Liver (tissue), 8 donors: ENCODE measurements at regions not wholly inside any gene's neighbourhood (a gene's known extent, or its start where the extent isn't known, plus 50 kb on each side); places are given as distances from the start of the nearest gene placed in this dataset.

Source experiments
- DNase-seq: peaks from one replicate; pipeline ENCODE4 v3.0.0-alpha.2; 2017; ENCODE audit warnings: low spot score
- H3K27ac ChIP-seq, 2 donors: one replicate each; pipeline ENCODE4 v1.7.0; 2013; ENCODE audit warnings: inconsistent platforms in 2 of 2, low read length in 2 of 2, control low read depth in 1 of 2, low read depth in 1 of 2, mild to moderate bottlenecking in 1 of 2
- H3K27me3 ChIP-seq, 4 donors: one replicate each; pipeline versions ENCODE4 v1.6.1 to v1.7.0; 2013; ENCODE audit warnings: low read length in 3 of 4, inconsistent platforms in 1 of 4, mild to moderate bottlenecking in 1 of 4, moderate library complexity in 1 of 4; ENCODE audit not compliant: control insufficient read depth in 4 of 4, insufficient read depth in 4 of 4
- H3K36me3 ChIP-seq, 4 donors: one replicate each; pipeline versions ENCODE4 v1.6.1 to v1.7.0; 2013; ENCODE audit warnings: low read length in 3 of 4, mild to moderate bottlenecking in 3 of 4, low read depth in 1 of 4, moderate library complexity in 1 of 4; ENCODE audit not compliant: control insufficient read depth in 4 of 4, insufficient read depth in 3 of 4
- H3K4me1 ChIP-seq, 4 donors: one replicate each; pipeline versions ENCODE4 v1.6.1 to v1.7.0; 2013; ENCODE audit warnings: low read length in 3 of 4, mild to moderate bottlenecking in 3 of 4, moderate library complexity in 1 of 4; ENCODE audit not compliant: control insufficient read depth in 4 of 4, insufficient read depth in 4 of 4
- H3K4me3 ChIP-seq, 3 donors: one replicate each; pipeline versions ENCODE4 v1.6.1 to v1.7.0; 2013; ENCODE audit warnings: low read length in 3 of 3, control low read depth in 1 of 3, low read depth in 1 of 3, mild to moderate bottlenecking in 1 of 3
- H3K9ac ChIP-seq, 2 donors: one replicate each; pipeline ENCODE4 v1.7.0; 2013; ENCODE audit warnings: low read length in 2 of 2, mild to moderate bottlenecking in 2 of 2, moderate library complexity in 2 of 2, control low read depth in 1 of 2, low read depth in 1 of 2
- H3K9me3 ChIP-seq, 4 donors: one replicate each; pipeline versions ENCODE4 v1.6.1 to v1.7.0; 2013; ENCODE audit warnings: low read length in 3 of 4; ENCODE audit not compliant: control insufficient read depth in 4 of 4
- ATF3 ChIP-seq: IDR thresholded peaks from 2 replicates; pipeline ENCODE4 v1.6.1; 2016; ENCODE audit warnings: antibody characterized with exemption
- CTCF ChIP-seq: fragments of 150-350 bp; IDR thresholded peaks from 2 replicates; pipeline ENCODE4 v1.5.1; 2017; ENCODE audit warnings: improper control_type of control experiment, low read depth, low read length; ENCODE audit not compliant: missing input control
- EGR1 ChIP-seq, 2 donors: IDR thresholded peaks; 2 replicates each; pipeline ENCODE4 v1.6.1; 2016 to 2018; ENCODE audit warnings: antibody characterized with exemption in 2 of 2, low read depth in 2 of 2
- FOXA1 ChIP-seq: IDR thresholded peaks from 2 replicates; pipeline ENCODE4 v1.6.1; 2016; ENCODE audit warnings: antibody characterized with exemption
- FOXA2 ChIP-seq: IDR thresholded peaks from 2 replicates; pipeline ENCODE4 v1.6.1; 2016; ENCODE audit warnings: antibody characterized with exemption
- GABPA ChIP-seq, 2 donors: IDR thresholded peaks in 1 of 2; conservative IDR thresholded peaks in 1 of 2; 2 replicates each; pipeline ENCODE4 v1.6.1; 2016; ENCODE audit warnings: antibody characterized with exemption in 2 of 2, mild to moderate bottlenecking in 1 of 2, moderate library complexity in 1 of 2
- HNF4A ChIP-seq, 2 donors: conservative IDR thresholded peaks; 2 replicates each; pipeline ENCODE4 v1.6.1; 2016; ENCODE audit warnings: antibody characterized with exemption in 2 of 2, mild to moderate bottlenecking in 2 of 2
- HNF4G ChIP-seq: IDR thresholded peaks from 2 replicates; pipeline ENCODE4 v1.6.1; 2016; ENCODE audit warnings: antibody characterized with exemption
- JUND ChIP-seq, 2 donors: IDR thresholded peaks; 2 replicates each; pipeline ENCODE4 v1.6.1; 2016; ENCODE audit warnings: antibody characterized with exemption in 2 of 2
- MAX ChIP-seq: IDR thresholded peaks from 2 replicates; pipeline ENCODE4 v1.6.1; 2016; ENCODE audit warnings: antibody characterized with exemption
- NR2F2 ChIP-seq: IDR thresholded peaks from 2 replicates; pipeline ENCODE4 v1.6.1; 2016; ENCODE audit warnings: antibody characterized with exemption
- RAD21 ChIP-seq, 2 donors: IDR thresholded peaks; 2 replicates each; pipeline ENCODE4 v1.6.1; 2016; ENCODE audit warnings: antibody characterized with exemption in 2 of 2, mild to moderate bottlenecking in 2 of 2
- REST ChIP-seq: IDR thresholded peaks from 2 replicates; pipeline ENCODE4 v1.6.1; 2016; ENCODE audit warnings: antibody characterized with exemption, mild to moderate bottlenecking
- RXRA ChIP-seq, 2 donors: IDR thresholded peaks; 2 replicates each; pipeline ENCODE4 v1.6.1; 2017 to 2018; ENCODE audit warnings: antibody characterized with exemption in 2 of 2, mild to moderate bottlenecking in 1 of 2
- SP1 ChIP-seq: IDR thresholded peaks from 2 replicates; pipeline ENCODE4 v1.6.1; 2018; ENCODE audit warnings: antibody characterized with exemption, mild to moderate bottlenecking
- TAF1 ChIP-seq: conservative IDR thresholded peaks from 2 replicates; pipeline ENCODE4 v1.6.1; 2016; ENCODE audit warnings: antibody characterized with exemption, mild to moderate bottlenecking
- YY1 ChIP-seq: IDR thresholded peaks from 2 replicates; pipeline ENCODE4 v1.6.1; 2016; ENCODE audit warnings: antibody characterized with exemption, mild to moderate bottlenecking
- WGBS: extraction: QIAGEN DNeasy Blood & Tissue Kit; methylation state at CpG from one replicate; pipeline ENCODE4 v1.1.7; 2013; 5-methylcytosine and 5-hydroxymethylcytosine counted together
- TF ChIP-seq, protein P1 (sequence below): IDR thresholded peaks from 2 replicates; pipeline ENCODE4 v1.6.1; 2016; ENCODE audit warnings: antibody characterized with exemption
- donor health status: healthy.
- donor health status: healthy.
- donor health status: healthy.
- donor health status: healthy.
- donor health status: healthy.

- TF ChIP-seq CTCF (no peak), NR2F2 (no peak), GABPA (IDR thresholded peaks at IDR 0.05 in 1 of 2, conservative IDR thresholded peaks at IDR 0.05 in 1 of 2) (no peak), HNF4A (conservative IDR thresholded peaks at IDR 0.05) (no peak)
- TF ChIP-seq, protein P1, sequence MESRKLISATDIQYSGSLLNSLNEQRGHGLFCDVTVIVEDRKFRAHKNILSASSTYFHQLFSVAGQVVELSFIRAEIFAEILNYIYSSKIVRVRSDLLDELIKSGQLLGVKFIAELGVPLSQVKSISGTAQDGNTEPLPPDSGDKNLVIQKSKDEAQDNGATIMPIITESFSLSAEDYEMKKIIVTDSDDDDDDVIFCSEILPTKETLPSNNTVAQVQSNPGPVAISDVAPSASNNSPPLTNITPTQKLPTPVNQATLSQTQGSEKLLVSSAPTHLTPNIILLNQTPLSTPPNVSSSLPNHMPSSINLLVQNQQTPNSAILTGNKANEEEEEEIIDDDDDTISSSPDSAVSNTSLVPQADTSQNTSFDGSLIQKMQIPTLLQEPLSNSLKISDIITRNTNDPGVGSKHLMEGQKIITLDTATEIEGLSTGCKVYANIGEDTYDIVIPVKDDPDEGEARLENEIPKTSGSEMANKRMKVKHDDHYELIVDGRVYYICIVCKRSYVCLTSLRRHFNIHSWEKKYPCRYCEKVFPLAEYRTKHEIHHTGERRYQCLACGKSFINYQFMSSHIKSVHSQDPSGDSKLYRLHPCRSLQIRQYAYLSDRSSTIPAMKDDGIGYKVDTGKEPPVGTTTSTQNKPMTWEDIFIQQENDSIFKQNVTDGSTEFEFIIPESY = no peak
Measured at GRCh38 chr3:19769694-19770093, 164.3 kb downstream of the EFHB start (continued).

- H3K36me3 ChIP-seq = no peaks in the 10 kb centered on the region
- peaks cover 0 to 2% (median 0%) of the 10 kb centered on the region in 4 donors for H3K4me1 ChIP-seq
- no peaks in the 10 kb centered on the region for H3K9me3 ChIP-seq
- no peaks in the 10 kb centered on the region for H3K27me3 ChIP-seq
- H3K9ac ChIP-seq = no peak overlapping the region
- H3K4me3 ChIP-seq = no peak overlapping the region
- 72% methylated on average over 3 of the region's 3 CpGs for WGBS
- no peak for DNase-seq
- TF ChIP-seq EGR1 (IDR thresholded peaks at IDR 0.05; ENCODE audit: low read depth in 2 of 2) (no peak), RAD21 (IDR thresholded peaks at IDR 0.05) (no peak), RXRA (IDR thresholded peaks at IDR 0.05) (no peak), REST (no peak), ATF3 (no peak), HNF4A (conservative IDR thresholded peaks at IDR 0.05) (no peak), FOXA1 (no peak), HNF4G (no peak), MAX (no peak), SP1 (no peak), GABPA (IDR thresholded peaks at IDR 0.05 in 1 of 2, conservative IDR thresholded peaks at IDR 0.05 in 1 of 2) (no peak), TAF1 (no peak), JUND (IDR thresholded peaks at IDR 0.05) (no peak), CTCF (no peak), FOXA2 (no peak), NR2F2 (no peak), YY1 (no peak)
- TF ChIP-seq, protein P1 = no peak
- H3K27ac ChIP-seq = no peak overlapping the region
Measured at GRCh38 chr3:19765954-19766353, 168.1 kb downstream of the EFHB start.
